Endothelial cell of umbilical vein (primary cell): ENCODE measurements at regions not wholly inside any gene's neighbourhood (a gene's known extent, or its start where the extent isn't known, plus 50 kb on each side); places are given as distances from the start of the nearest gene placed in this dataset.

Experiments used
- BruUV-seq: library from RNA; stranded (reverse); fragments of 400-500 nt; replicated peaks from 2 replicates; lab custom pipeline; 2021; lab: Mats Ljungman, UMichigan
- CTCF ChIA-PET: fragments of 300-600, 350-600 bp; sonication (Branson Sonifier 250); formaldehyde crosslinking; loops from one replicate; lab custom pipeline; 2021; ENCODE audit warnings: antibody characterized with exemption, inconsistent platforms; lab: Charles Lee
- POLR2A ChIA-PET: fragments of 300-600, 350-600 bp; sonication (Branson Sonifier 250); formaldehyde crosslinking; loops from one replicate; lab custom pipeline; 2021; ENCODE audit warnings: antibody characterized with exemption, inconsistent platforms; lab: Charles Lee
- DNase-seq: peaks from one replicate; pipeline ENCODE4 v3.0.0-alpha.2; 2011; ENCODE audit warnings: low read depth, low spot score
- FAIRE-seq: peaks from 2 replicates; lab custom pipeline; 2011; peaks lifted over from hg19 to GRCh38; lab: Jason Lieb, UNC
- H2AFZ ChIP-seq: 2 replicates; pipeline ENCODE4 v1.6.0; 2012; ENCODE audit warnings: low read depth, low read length, control low read depth, inconsistent platforms
- H3K27ac ChIP-seq: 2 replicates; pipeline ENCODE4 v1.5.1; 2011; ENCODE audit warnings: low read depth, mild to moderate bottlenecking, control low read depth, low read length, moderate library complexity; ENCODE audit not compliant: insufficient read depth
- H3K27me3 ChIP-seq, 2 experiments: 2 replicates each; pipeline versions ENCODE4 v1.6.0 to v1.6.1; 2011; ENCODE audit warnings: low read length in 2 of 2, mixed read lengths in 1 of 2; ENCODE audit not compliant: control insufficient read depth in 2 of 2, insufficient read depth in 2 of 2
- H3K36me3 ChIP-seq, 2 experiments: 2 replicates in 1 of 2; 3 replicates in 1 of 2; pipeline ENCODE4 v1.5.1; 2011; ENCODE audit warnings: low read length in 2 of 2, mild to moderate bottlenecking in 1 of 2, moderate library complexity in 1 of 2; ENCODE audit not compliant: control insufficient read depth in 2 of 2, insufficient read depth in 2 of 2; ENCODE audit errors: extremely low read depth in 1 of 2
- H3K4me1 ChIP-seq: 3 replicates; pipeline ENCODE4 v1.5.1; 2011; ENCODE audit warnings: mild to moderate bottlenecking, low read length; ENCODE audit not compliant: control insufficient read depth, insufficient read depth; ENCODE audit errors: extremely low read depth
- H3K4me2 ChIP-seq: 2 replicates; pipeline ENCODE4 v1.6.1; 2011; ENCODE audit warnings: low read length, control low read depth, mixed read lengths; ENCODE audit not compliant: insufficient read depth
- H3K4me3 ChIP-seq, 3 experiments: fragments of 200-600 bp in 1 of 3; sonication (generic), shearing (Covaris generic) in 1 of 3; replicated peaks in 1 of 3; 2 replicates each; pipeline ENCODE4 v1.5.1; 2011 to 2016; ENCODE audit warnings: control low read depth in 3 of 3, low read length in 3 of 3, mild to moderate bottlenecking in 2 of 3, inconsistent platforms in 1 of 3, low read depth in 1 of 3, moderate library complexity in 1 of 3; ENCODE audit not compliant: insufficient read depth in 1 of 3
- H3K79me2 ChIP-seq: 2 replicates; pipeline ENCODE4 v1.6.0; 2012; ENCODE audit warnings: low read length, inconsistent platforms; ENCODE audit not compliant: control insufficient read depth, insufficient read depth
- H3K9ac ChIP-seq: replicated peaks from 2 replicates; pipeline ENCODE3; 2011; ENCODE audit warnings: low read length, control low read depth; ENCODE audit not compliant: insufficient read depth; ENCODE audit errors: extremely low read depth
- H3K9me1 ChIP-seq: replicated peaks from 3 replicates; pipeline ENCODE4 v1.6.0; 2011; ENCODE audit warnings: mild to moderate bottlenecking, low read length; ENCODE audit not compliant: control insufficient read depth, insufficient read depth; ENCODE audit errors: extremely low read depth
- H3K9me3 ChIP-seq: replicated peaks from 2 replicates; pipeline ENCODE4 v1.5.1; 2012; ENCODE audit warnings: low read length, inconsistent platforms; ENCODE audit not compliant: control insufficient read depth, insufficient read depth
- H4K20me1 ChIP-seq: replicated peaks from 2 replicates; pipeline ENCODE3; 2011; ENCODE audit warnings: mild to moderate bottlenecking, low read length; ENCODE audit not compliant: control insufficient read depth, insufficient read depth; ENCODE audit errors: extremely low read depth
- CTCF ChIP-seq, 2 donors: IDR thresholded peaks; 1 replicate in 1 of 2; 2 replicates in 1 of 2; pipeline ENCODE4 v1.5.1; 2011; ENCODE audit warnings: low read length in 2 of 2, mild to moderate bottlenecking in 2 of 2, moderate library complexity in 2 of 2, control low read depth in 1 of 2, inconsistent platforms in 1 of 2, low read depth in 1 of 2; ENCODE audit not compliant: insufficient read depth in 1 of 2; ENCODE audit errors: extremely low read depth in 1 of 2
- EZH2 ChIP-seq: IDR thresholded peaks from 2 replicates; pipeline ENCODE4 v1.6.1; 2012; ENCODE audit warnings: borderline replicate concordance, low read depth, mild to moderate bottlenecking, moderate library complexity, low read length, inconsistent platforms; ENCODE audit not compliant: severe bottlenecking
- FOS ChIP-seq: IDR thresholded peaks from 2 replicates; pipeline ENCODE4 v1.6.1; 2011; ENCODE audit warnings: mild to moderate bottlenecking, low read length, moderate library complexity, borderline replicate concordance; ENCODE audit not compliant: insufficient read depth
- GATA2 ChIP-seq: IDR thresholded peaks from 2 replicates; pipeline ENCODE4 v1.7.0; 2011; ENCODE audit warnings: low read depth, mild to moderate bottlenecking, moderate library complexity, mixed read lengths, low read length; ENCODE audit not compliant: insufficient read length, insufficient read depth
- JUN ChIP-seq: IDR thresholded peaks from 2 replicates; pipeline ENCODE4 v1.6.1; 2011; ENCODE audit warnings: borderline replicate concordance, low read depth; ENCODE audit not compliant: insufficient read length, insufficient read depth
- MAX ChIP-seq: IDR thresholded peaks from 2 replicates; pipeline ENCODE4 v1.6.1; 2011; ENCODE audit not compliant: insufficient read depth, insufficient read length
- MYC ChIP-seq: IDR thresholded peaks from one replicate; pipeline ENCODE4 v1.6.1; 2011; ENCODE audit warnings: mild to moderate bottlenecking, low read depth, low read length
- POLR2A ChIP-seq: IDR thresholded peaks from 2 replicates; pipeline ENCODE4 v1.6.1; 2012; ENCODE audit warnings: low read depth, mild to moderate bottlenecking, control low read depth, low read length
- POLR2AphosphoS5 ChIP-seq: IDR thresholded peaks from 2 replicates; pipeline ENCODE4 v1.6.1; 2012; ENCODE audit warnings: low read depth, mild to moderate bottlenecking, control low read depth, low read length, moderate library complexity; ENCODE audit not compliant: insufficient read depth
- dilution Hi-C: fragments of 300-500 bp; cut with MboI; formaldehyde crosslinking; loops from one replicate; pipeline ENCODE4 v1.15.0; 2019; ENCODE audit warnings: low sequenced_read_pairs; ENCODE audit not compliant: extremely low pct_ligation_motif_present
- intact Hi-C: fragments of 100-400 bp; cut with micrococcal nuclease; formaldehyde crosslinking; loops from one replicate; pipeline ENCODE4 v1.10.0; 2022

DNA sequence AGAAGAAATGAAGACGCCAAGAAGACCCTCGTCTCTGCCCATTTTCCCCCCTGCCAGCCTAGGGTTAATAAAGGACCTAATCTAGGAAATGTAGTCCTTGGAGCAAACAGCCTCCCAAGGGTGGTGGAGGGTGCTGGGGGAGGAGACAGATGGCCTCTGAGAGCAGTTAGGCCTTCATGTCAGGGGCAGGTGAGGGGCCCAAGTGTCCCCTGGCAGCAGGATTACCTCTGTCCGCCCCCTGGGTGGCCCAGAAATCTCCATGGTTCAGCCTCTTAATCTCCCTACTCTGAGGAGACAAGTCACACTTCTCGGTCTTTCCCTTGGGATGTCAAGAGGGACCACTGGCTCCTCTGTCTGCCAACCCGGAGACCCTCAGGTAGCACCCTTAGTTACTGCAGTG lies 365.4 kb upstream of the TNRC6C start:
- H3K27me3 ChIP-seq = peaks cover 0 to 4% of the 10 kb centered on the region in 2 experiments
- BruUV-seq = no TSS peak

More for the DNA sequence above, 365.4 kb upstream of the TNRC6C start:
- H3K79me2 ChIP-seq = no peaks in the 10 kb centered on the region
- no peak overlapping the region for H3K4me2 ChIP-seq
- no peak for DNase-seq
- H4K20me1 ChIP-seq = no peaks in the 10 kb centered on the region
- H3K4me3 ChIP-seq = no peak overlapping the region
- no peaks in the 10 kb centered on the region for H3K4me1 ChIP-seq
- ChIA-PET POLR2A (no interaction called here), CTCF (no interaction called here)
- dilution Hi-C loops = no loop called here
- H3K9ac ChIP-seq = no peak overlapping the region
- no peaks in the 10 kb centered on the region for H3K9me1 ChIP-seq
- H2AFZ ChIP-seq = no peak overlapping the region
- no peaks in the 10 kb centered on the region for H3K9me3 ChIP-seq
- no peak overlapping the region for H3K27ac ChIP-seq
- TF ChIP-seq FOS (no peak), EZH2 (no peak), CTCF (IDR thresholded peaks at IDR 0.05; ENCODE audit: extremely low read depth in 1 of 2, insufficient read depth in 1 of 2, low read depth in 1 of 2, low read length in 2 of 2) (no peak), POLR2A (no peak), JUN (no peak), GATA2 (no peak), POLR2AphosphoS5 (no peak), MAX (no peak), MYC (no peak)
- intact Hi-C loops = no loop called here
- no peaks in the 10 kb centered on the region for H3K36me3 ChIP-seq
- no peak for FAIRE-seq
